Nephron progenitor cell (in vitro differentiated cells): ENCODE measurements at regions not wholly inside any gene's neighbourhood (a gene's known extent, or its start where the extent isn't known, plus 50 kb on each side); places are given as distances from the start of the nearest gene placed in this dataset.

ENCODE experiments used
- DNase-seq: peaks from one replicate; pipeline ENCODE4 v3.0.0; 2021
- H3K27ac Mint-ChIP-seq: 2 replicates; pipeline ENCODE4 v1.8.0; 2021; ENCODE audit warnings: mild to moderate bottlenecking, moderate library complexity, mixed read lengths
- H3K27me3 Mint-ChIP-seq: 2 replicates; pipeline ENCODE4 v1.8.0; 2021; ENCODE audit warnings: mild to moderate bottlenecking, low read depth, mixed read lengths; ENCODE audit not compliant: poor library complexity
- H3K36me3 Mint-ChIP-seq: 2 replicates; pipeline ENCODE4 v1.8.0; 2021; ENCODE audit warnings: low read depth, mixed read lengths
- H3K4me1 Mint-ChIP-seq: 2 replicates; pipeline ENCODE4 v1.8.0; 2021; ENCODE audit warnings: mixed read lengths
- H3K4me3 Mint-ChIP-seq: 2 replicates; pipeline ENCODE4 v1.8.0; 2021; ENCODE audit warnings: mild to moderate bottlenecking, moderate library complexity, mixed read lengths
- H3K9me3 Mint-ChIP-seq: 2 replicates; pipeline ENCODE4 v1.8.0; 2021; ENCODE audit warnings: mild to moderate bottlenecking, moderate library complexity, mixed read lengths
- TF ChIP-seq, protein P1 (sequence below): fragments of 200-600 bp; sonication (generic); IDR thresholded peaks from 2 replicates; pipeline ENCODE4 v1.5.0; 2021; ENCODE audit warnings: antibody characterized with exemption

DNA sequence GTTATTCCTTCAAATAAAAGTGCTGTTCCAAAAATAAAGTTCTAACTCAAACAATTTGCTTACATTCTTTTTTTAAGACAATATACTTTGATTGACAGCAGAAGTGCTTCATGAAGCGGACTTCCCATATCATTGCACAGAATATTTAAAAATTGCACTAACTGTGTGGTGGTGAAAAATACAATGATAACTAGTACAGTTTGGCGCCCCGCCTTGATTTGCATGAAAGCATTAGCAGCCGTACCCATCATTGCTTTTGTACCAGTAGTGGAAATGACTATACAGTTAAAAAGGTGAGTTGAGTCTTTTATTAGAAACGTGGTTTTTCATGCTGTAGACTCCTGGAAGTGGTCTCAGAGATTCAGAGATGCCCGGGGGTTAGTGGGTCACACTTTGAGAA is 69.5 kb upstream of the MAP3K1 start:
- no peak overlapping the region for H3K27ac Mint-ChIP-seq
- H3K27me3 Mint-ChIP-seq: no peaks in the 10 kb centered on the region
- H3K36me3 Mint-ChIP-seq: no peaks in the 10 kb centered on the region
- H3K4me3 Mint-ChIP-seq: no peak overlapping the region
- DNase-seq: no peak
- H3K9me3 Mint-ChIP-seq: no peaks in the 10 kb centered on the region
- TF ChIP-seq, protein P1, sequence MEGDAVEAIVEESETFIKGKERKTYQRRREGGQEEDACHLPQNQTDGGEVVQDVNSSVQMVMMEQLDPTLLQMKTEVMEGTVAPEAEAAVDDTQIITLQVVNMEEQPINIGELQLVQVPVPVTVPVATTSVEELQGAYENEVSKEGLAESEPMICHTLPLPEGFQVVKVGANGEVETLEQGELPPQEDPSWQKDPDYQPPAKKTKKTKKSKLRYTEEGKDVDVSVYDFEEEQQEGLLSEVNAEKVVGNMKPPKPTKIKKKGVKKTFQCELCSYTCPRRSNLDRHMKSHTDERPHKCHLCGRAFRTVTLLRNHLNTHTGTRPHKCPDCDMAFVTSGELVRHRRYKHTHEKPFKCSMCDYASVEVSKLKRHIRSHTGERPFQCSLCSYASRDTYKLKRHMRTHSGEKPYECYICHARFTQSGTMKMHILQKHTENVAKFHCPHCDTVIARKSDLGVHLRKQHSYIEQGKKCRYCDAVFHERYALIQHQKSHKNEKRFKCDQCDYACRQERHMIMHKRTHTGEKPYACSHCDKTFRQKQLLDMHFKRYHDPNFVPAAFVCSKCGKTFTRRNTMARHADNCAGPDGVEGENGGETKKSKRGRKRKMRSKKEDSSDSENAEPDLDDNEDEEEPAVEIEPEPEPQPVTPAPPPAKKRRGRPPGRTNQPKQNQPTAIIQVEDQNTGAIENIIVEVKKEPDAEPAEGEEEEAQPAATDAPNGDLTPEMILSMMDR: no peak
- H3K4me1 Mint-ChIP-seq: no peaks in the 10 kb centered on the region

DNA sequence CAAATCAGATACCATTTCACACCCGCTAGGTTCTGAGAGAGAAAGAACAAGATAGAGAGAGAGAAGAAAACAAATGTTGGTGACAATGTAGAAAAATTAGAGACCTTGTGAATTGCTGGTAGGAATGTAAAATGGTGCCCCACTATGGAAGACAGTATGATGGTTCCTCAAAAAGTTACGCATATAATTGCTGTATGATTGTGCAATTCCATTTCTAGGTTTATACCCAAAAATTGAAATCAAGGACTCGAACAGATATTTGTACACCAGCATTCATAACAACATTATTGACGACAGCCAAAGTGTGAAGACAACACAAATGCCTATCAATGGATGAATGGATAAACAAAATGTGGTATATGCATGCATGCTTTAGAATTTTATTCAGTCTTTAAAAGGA is 74.5 kb upstream of the MAP3K1 start:
- no peaks in the 10 kb centered on the region for H3K27me3 Mint-ChIP-seq
- H3K9me3 Mint-ChIP-seq: no peaks in the 10 kb centered on the region
- H3K27ac Mint-ChIP-seq: no peak overlapping the region
- H3K4me3 Mint-ChIP-seq: no peak overlapping the region
- TF ChIP-seq, protein P1: no peak
- no peak for DNase-seq
- H3K4me1 Mint-ChIP-seq: peaks cover 12% of the 10 kb centered on the region
- H3K36me3 Mint-ChIP-seq: no peaks in the 10 kb centered on the region

DNA sequence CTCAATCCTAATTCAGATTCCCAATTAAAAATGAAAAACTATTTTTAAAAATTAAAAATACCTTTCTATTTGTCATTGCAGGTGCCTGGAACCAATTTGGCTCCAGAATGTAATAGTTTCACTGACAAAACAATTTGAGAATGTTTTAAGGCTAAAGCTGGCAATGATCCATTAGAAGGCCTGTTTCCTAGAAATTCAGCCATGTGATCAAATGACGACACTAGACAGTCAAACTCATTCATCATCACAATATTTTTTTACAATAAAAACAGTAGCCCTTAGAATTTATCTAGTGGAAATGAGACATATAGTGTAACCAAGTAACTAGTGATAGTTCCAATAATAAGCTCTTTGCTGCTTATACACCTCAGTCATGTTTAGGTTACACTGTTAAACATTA is 75.4 kb upstream of the MAP3K1 start:
- Mint-ChIP-seq H3K4me1 (peaks cover 21% of the 10 kb centered on the region), H3K4me3 (no peak overlapping the region), H3K27ac (no peak overlapping the region), H3K9me3 (no peaks in the 10 kb centered on the region), H3K36me3 (no peaks in the 10 kb centered on the region), H3K27me3 (no peaks in the 10 kb centered on the region)
- TF ChIP-seq, protein P1: no peak
- no peak for DNase-seq

- Mint-ChIP-seq H3K9me3 (peaks cover 3% of the 10 kb centered on the region), H3K4me1 (peaks cover 38% of the 10 kb centered on the region), H3K27me3 (no peaks in the 10 kb centered on the region), H3K4me3 (no peak overlapping the region), H3K27ac (no peak overlapping the region), H3K36me3 (no peaks in the 10 kb centered on the region)
- TF ChIP-seq, protein P1: no peak
- DNase-seq: no peak
Measured at GRCh38 chr5:56737951-56738606, 77.3 kb upstream of the MAP3K1 start.

GRCh38 chr5:56737002-56737621 is 78.2 kb upstream of the MAP3K1 start:
- Mint-ChIP-seq H3K9me3 (peaks cover 3% of the 10 kb centered on the region), H3K27ac (no peak overlapping the region), H3K4me3 (no peak overlapping the region), H3K27me3 (peaks cover 2% of the 10 kb centered on the region), H3K4me1 (peaks cover 47% of the 10 kb centered on the region), H3K36me3 (no peaks in the 10 kb centered on the region)
- TF ChIP-seq, protein P1: no peak
- no peak for DNase-seq
